GM21526 (cell line): ENCODE measurements at regions not wholly inside any gene's neighbourhood (a gene's known extent, or its start where the extent isn't known, plus 50 kb on each side); places are given as distances from the start of the nearest gene placed in this dataset.

Experiments used
- ATAC-seq: cut with Tn5 transposase; IDR thresholded peaks from one replicate; pipeline ENCODE4 v1.9.1; 2021; ENCODE audit warnings: moderate library complexity; ENCODE audit not compliant: unreplicated experiment, low FRiP score

DNA sequence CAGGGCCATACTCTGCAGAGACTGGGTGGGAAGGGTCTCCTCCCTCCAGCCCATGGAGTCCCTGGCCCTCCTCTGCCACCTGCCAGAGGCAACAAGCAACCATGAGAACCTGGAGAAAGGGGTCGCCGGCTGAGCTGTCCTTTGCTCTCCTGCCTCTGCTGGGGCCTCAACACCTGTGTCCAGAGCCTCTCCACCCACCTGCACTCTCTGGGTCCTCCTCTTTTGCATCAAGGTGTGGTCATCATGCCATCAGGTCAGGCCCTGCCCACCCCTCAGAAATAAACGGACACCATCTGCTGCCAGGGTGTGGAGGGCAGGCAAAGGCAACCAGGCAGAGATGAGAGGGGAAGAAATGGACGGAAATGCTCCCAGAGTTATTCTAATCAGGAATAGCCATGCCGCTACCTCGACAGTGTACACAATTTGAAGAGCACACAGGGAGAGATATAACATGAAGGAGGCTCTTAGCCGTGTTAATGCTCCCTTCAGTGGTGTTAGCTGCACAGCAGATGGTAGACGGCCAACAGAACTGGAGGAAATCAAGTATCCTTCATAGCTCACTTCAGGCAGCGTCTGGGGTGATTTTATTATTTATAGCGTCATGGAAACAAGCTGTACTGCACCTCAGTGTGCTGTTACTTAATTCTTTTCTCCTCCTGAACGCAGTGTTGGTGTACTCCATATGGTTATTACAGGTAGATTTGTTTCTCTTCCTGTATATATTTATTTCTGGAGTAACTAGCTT is 247.9 kb downstream of the TSN start:
- no peak for ATAC-seq

DNA sequence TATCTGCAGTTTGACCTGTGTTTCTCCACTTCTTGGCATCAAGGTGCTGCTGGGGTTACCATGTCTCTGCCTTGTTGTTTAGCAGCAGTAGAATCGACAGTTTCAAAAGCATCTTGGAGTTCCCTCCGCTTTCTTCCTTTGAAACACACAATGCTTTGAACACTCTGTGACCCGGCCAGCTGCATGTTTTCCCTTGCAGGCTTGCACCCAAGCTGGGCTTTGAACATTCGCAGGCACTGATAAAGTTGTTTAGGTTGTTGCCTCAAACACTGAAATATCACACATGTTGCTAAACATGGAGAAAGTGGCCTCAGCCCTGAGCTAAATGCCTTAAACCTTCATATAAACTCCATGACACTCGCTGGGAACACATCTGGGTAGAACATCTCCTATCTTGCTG is 251.7 kb downstream of the TSN start:
- ATAC-seq: no peak

DNA sequence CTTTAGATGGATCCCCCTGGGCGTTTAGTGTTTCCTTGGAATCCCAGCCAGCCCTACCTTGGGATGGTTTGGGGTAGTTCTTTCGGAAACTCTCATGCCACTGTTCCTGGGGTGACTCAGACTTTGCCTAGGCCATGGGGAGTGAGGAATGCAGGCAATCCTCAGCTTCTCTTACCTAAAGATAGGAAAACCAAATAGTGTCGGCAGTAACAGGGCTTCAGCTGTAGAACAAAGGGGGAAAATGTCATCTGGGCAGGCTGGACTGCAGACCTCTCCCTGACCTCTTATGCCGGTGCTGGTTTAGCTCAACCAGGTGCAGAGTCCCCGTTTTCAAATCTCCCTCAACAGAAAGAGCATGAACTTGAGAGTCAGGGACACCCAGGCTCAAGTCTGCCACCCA is 252.1 kb downstream of the TSN start:
- ATAC-seq: no peak

DNA sequence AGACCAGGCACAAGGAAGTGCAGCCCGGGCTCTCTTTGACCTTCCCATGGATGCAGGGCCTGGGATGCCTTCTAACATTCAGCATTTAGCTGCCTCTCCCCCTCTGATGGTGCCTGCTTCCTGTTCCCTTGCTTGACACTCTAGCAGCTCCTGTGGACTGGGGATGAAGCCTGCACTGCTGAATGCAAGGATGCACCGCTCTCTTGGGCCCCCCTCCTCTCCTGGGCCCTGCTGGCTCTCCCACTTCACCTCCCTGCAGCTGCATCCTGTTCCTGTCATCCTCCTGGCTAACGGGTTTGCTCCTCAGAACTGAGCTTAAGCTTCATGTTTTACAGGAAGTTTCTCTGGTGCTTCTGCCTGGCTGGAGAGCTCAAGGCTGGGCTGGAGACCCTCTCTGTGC is 254.1 kb downstream of the TSN start:
- no peak for ATAC-seq

DNA sequence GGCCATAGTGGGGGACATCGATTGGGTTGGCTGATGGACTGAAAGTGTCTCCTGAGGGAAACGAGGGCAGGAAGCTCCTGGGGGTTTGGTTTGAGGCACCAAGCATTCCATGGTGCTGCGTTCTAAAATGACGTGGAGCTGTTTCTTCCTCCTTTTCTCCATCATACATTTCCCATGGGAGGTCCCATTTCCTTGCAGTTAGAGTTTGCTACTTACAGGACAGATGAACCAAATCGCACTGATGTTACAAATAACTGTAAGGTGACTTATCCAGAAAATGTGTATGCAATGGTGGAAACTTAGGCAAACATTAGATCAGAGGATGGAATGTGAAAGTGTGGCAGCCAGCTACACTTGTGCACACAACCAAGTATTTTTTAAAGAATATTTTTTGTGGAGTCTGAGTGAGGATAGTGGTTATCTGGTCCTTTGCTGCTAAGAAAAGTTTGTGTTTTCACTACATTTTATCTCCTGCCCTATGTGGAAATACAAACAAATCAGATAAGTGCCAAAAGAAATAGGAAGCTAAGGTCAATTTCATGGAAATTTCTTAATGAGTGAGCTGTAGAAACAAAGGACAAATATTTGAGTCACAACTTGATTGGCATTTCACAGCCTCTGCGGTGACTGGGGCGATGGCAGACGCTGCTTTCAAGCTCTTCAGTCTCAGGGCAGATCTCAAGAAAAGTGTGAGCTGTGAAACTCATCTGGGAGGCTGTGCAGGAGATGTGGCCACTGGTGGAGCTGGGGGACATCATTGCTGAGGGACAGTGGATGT is 256.2 kb downstream of the TSN start:
- ATAC-seq: no peak

DNA sequence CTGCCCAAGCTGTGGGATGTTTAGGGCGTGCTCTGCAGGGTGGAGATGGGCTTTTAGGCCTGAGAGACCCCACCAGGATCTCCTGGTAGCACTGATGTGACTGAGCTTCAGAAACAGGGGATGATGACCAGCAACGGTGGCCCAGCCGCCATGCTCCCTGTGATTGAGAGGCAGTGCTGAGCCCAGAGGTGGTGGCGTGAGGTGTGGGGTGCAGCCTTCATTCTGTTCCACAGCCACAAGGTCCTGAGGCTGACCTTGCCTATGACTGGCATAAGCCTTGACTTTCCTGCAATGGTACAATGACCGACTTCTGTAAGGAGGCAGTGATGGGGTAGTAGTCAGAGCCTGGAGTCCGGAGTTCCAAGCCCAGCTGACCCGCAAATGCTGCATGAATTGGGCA is 263.3 kb downstream of the TSN start:
- ATAC-seq: no peak

DNA sequence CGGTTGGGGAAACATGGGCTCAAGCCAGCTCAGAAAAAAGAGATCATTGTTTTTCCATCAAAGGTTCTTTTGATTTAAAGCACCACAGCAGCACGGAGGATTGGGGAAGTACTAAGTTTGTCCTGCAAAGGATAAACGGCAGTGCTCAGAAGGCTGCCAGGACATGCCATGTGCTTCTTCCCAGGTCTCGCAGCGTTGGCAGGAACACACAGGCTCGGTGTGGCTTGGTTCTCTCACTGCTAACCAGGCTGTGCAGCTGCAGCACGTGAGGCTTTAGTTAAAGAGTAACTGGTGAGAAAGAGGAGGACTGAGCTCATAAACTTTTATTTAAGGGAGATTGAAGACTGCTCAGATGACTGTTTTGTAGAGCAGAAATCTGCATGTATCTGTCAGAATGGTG is 264.3 kb downstream of the TSN start:
- ATAC-seq: no peak

DNA sequence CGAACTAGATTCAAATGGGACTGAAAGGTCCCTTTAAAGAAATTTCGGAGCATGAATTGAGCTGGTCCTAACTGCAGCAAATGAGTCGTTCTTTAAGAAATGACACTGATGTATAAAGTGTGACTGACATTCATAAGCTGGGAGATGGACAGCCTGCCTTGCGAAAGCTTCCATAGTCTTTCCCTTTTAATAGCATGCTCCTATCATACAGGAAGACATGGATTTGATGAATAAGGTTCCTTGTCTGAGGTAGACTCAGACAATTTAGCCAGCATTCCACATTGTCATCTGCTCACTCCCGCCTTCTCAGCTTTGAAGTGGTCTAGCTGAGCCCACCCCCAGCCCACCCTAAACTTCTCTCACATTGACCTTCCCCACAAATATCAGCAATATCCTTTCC is 264.9 kb downstream of the TSN start:
- no peak for ATAC-seq

DNA sequence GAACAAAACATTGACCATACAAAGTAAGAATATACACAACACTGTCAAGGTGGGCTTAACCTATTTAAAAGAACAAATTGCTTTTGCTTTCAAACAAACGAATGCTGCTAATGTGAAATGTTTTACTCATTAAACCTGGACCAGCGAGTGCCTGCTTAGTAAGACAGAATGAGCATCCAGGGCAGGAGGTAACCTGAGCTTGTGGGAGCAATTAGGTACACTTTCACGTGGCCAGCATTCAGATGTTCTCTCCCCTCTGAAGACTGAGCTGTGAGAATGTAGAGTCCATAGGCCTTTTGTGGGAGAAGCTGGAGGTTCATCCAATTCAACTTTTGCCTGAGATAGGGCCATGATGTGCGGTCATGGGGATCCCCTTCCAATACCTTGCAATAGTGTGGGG is 266.5 kb downstream of the TSN start:
- ATAC-seq: no peak

DNA sequence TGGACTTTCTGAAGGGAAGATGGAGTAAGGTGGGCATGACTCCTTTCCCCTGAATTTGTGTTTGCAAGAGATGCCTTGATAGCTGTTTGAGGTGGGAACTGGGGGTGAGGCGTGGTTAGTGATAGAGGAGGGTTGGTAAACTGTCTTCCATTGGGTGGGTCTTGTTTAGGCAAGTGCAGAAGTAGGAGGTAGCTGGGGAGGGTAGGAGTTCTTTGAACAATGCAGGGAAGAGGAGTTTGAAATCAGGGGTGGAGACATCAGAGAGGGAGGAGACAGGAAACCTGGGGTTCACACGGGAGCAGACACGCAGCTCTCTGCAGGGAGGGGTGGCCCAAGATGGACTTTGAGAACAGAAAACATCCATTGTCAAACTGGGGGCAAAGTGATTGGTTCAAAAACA is 267.1 kb downstream of the TSN start:
- no peak for ATAC-seq

DNA sequence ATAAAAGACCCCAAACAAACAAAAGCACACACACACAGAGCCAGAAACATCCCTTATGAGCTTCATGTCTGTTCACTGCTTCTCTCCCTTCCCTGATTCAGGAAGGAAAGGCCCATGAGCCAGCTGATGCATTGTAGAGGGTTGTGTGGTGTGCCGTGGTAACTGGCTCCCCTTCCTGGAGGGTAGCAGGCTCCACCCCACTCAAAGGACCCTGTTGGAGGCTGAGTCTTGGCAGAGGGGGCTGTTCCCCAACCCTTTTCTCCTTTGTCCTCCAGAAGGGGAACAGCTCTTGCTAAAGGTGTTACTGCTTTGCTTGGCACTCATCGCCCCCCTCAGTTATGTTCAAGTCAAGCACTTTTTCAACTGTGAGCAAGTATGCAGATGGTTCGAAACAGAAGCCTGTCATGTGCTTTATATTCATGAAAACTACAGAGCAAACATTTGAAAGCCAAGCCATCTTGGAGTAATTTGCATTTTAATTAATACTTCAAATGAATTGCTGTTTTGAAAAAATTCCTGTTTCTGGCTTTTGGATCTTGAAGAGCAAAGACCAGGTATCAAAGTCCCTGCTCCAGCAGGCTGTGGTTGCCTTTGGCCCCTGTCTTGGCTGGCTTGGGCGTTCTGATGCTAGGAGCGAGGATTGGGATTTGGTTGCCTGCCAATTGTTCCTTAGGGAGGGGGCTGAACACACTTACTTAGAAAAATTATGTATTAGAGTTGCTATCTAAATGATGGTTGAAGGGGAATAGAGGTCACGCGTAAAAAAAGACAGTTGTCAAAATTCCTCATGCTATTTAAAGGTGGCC is 267.8 kb downstream of the TSN start:
- no peak for ATAC-seq

DNA sequence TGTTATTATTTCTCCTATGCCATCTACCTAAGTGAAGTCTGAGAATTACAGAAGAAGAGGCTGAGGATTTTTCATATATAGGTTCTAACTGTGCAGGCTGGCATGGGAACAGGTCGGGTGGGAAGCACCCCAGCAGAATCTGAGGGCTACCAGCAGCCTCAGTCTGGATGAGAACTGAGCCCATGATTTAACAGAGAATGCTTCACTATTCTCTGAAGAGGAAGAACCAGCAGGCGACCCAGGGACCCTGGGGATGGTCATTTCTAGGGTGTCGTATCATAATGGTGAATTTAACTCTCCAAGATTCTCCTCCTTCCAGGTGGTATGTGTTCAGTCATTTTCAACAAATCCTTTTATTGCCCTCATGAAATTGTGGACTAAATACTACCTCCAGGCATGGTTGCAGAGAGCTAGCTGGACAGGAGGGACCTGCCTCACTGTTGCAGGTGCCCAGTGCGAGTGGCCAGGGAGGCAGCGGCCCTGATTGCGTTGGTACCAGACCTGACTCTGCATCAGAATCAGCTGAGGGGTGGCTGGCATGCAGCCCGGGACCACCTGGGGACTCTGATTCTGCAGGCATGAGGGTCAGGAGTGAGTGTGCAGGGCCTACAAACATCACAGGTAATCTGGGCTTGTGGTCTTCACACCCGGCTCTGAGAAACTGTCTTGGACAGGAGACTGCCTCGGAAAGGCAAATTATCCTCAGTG is 272.2 kb downstream of the TSN start:
- no peak for ATAC-seq

DNA sequence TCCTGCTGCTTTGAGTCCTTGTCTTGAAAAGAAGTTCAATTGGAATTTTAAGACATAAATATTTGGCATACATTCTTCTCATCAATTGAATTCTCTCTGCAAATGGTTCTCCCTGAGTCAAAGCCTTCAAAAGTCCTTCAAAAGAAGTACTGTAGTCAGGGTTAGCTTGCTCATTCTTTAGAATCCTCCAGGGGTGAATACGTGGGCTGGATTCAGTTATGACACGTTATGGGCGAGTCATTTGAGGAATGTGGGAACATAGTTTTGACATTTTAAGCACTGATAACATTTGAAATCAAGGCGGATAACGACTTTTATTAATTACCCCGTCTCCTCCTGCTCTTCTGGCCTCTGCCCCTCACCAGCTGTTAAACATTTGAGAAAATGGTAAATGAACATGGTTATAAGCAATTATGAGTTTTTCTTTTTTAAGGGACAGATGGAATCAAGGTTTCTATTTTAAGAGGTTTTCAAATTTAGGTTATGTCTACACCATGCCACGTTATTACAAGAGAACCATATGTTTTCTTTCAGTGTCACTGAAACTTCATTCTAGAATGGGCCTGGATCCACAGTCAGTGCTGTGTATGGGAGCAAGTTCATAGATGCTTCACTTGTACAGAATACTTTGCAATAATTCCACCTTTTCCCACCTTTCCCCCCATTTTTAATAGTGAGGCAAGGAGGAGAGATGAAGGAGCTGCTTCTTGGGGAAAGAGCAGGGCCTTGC is 273.1 kb downstream of the TSN start:
- no peak for ATAC-seq

DNA sequence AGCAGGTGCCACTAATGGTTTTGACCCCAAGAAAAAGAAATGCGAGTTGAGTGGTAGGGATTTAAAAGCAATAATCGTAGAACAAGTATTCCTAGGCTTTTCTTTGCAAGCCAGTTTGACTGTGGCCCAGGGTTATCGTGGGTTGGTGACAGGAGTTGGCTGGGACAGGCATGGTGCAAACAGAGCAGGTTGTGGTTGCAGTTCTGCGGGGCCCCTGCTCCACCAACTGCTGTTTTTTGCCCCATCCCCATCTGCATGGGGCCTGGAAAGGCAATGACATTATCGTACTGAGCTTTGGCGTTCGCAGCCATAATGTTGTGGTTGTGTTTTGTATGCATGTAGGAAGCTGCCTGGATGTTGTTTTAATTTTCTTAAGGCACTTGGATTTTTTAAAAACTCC is 274.0 kb downstream of the TSN start:
- ATAC-seq: no peak

DNA sequence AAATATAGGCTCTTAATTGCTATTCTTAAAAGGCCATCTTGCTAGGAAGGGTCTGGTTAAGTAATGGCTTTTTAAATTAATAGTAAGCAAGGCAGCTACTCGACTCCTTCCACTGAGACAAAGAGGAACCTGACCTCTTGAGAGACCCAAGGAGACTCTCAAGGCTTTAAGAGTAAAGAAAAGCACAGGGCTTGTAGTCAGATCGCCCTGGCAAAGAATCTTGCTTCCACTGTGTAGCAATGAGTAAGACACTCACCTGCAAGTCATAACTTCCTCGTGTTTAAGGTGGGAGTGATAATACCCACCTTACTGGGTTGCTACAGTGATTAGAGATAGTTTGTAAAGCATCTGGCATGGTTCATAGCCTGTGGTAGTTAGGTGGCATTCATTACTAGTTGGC is 274.5 kb downstream of the TSN start:
- no peak for ATAC-seq

DNA sequence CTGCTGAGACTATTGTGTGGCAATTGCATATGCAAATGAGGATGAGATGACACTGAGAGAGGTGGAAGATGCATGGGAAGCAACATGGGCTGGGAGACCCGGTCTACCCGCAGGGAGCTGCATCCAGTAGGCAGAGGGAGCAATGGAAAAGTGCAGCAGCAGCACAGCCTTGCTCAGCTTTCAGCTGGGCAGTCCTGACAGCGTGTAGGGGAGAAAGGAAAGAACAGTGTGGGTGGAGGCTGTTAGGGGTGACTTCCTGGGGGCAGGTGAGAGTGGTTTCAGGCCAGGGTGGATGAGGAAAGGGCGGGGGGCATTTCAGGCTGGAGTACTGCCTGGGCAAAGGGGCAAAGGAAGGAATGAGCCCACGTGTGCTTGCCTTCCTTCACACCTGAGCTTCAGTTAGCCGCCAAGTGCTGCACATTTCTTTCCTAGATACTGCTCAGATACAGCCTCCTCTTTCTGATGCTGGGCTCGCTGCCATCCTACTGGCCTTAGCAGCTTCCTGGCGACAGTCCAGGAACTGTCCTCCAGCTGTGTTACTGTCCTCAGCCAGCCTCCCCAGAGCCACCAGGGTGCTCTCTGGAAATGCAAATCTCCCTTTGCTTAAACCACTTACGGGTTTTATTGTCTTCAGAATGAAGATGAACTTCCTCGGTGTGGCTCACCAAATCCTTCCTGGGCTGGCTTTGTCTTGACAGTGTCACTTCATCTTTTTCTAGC is 276.3 kb downstream of the TSN start:
- no peak for ATAC-seq

DNA sequence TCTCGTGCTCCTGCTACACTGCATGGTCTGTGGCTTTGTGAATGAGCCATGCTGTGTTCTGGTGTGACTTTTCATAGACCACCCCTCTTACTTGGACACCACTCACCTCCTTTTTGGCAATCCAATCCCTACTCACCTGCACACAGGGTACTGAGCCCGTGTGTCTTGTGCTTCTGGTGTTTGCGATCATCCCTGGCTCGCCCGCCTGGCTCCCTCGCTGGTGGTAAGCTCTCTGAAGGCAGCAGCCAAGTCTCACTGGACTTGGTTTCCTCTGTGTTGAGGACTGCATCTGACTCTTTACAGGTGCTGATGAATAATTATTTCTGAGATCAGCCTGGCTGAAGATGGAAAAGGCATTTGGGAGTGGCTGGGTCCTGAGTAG is 276.8 kb downstream of the TSN start:
- ATAC-seq: no peak

DNA sequence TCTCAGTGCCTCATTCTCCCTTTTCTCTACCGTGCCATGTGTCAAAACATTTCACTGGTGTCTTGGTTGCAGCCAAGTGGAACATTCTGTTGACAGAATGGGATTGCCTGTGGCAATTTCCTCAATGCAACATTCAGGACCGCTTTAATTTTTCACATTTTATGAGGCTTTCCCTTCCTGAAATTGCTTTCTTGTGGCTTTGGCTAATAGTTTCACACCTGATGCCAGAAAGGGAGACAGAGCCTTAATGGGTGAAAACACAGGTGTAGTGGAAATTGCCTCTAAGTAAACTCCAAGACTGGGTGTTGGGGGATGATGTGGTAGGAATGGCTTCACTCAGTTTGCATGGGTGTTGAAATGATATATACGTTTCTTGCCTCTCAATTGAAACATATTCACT is 278.3 kb downstream of the TSN start:
- no peak for ATAC-seq

DNA sequence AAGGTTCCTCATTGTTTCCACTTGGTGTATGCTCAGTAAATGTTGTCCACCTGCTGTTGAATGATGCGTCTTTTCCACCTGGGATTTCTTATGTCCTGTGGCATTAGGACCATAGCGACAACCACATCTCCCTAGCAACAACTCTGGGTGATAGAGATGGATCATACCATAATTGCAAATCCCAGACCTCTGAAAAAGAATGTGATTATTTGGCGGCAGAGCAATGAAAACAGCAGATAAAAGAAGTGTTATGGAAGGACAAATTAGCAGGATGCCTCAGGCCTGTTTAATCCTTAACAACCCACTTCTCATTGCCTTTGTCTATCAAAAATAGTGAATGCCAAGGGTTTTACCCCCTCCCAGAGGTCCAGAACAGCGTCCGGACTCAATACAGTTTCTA is 278.9 kb downstream of the TSN start:
- ATAC-seq: no peak

DNA sequence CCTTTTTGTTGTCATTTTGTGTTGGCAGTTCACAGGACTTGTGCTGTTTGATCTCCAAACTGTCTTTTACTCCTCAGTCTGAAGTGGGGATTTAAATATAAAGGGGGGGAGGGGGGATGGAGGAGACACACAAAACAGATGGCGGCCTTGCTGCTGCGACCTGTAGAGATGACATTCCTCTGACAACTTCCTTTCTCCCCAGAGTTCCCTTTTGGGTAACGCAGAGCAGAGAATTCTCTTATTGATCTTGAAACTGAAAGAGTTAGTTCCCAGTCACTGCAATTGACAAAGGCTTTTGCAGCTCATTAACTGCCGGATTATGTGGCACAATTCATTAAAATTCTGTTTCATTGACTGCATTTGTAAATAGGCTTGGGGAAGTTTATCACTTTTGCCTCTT is 279.3 kb downstream of the TSN start:
- no peak for ATAC-seq
